ENCODE measurements at regions not wholly inside any gene's neighbourhood (a gene's known extent, or its start where the extent isn't known, plus 50 kb on each side); places are given as distances from the start of the nearest gene placed in this dataset.

DNA sequence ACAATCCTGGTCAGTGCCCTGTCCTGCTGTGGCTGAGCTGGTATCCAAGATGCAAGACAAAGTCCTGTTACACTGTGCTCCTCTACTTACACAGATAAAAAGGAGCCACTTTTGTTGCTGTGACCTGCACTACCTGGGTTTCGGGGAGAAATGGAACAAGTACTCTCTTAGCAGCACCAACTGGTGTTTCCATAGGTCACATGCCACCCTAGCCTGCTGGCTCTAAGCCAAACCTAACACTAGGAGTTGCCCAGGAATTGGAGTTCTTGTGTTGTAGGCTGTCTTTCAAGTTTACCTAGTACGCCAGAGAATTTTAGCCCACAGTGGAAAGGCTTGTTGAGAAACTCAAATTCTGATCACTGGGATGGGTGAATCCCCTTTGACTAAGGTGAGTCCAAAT is 727.4 kb downstream of the FAM133A start:
- TF ChIP-seq, protein P1, sequence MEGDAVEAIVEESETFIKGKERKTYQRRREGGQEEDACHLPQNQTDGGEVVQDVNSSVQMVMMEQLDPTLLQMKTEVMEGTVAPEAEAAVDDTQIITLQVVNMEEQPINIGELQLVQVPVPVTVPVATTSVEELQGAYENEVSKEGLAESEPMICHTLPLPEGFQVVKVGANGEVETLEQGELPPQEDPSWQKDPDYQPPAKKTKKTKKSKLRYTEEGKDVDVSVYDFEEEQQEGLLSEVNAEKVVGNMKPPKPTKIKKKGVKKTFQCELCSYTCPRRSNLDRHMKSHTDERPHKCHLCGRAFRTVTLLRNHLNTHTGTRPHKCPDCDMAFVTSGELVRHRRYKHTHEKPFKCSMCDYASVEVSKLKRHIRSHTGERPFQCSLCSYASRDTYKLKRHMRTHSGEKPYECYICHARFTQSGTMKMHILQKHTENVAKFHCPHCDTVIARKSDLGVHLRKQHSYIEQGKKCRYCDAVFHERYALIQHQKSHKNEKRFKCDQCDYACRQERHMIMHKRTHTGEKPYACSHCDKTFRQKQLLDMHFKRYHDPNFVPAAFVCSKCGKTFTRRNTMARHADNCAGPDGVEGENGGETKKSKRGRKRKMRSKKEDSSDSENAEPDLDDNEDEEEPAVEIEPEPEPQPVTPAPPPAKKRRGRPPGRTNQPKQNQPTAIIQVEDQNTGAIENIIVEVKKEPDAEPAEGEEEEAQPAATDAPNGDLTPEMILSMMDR (IDR thresholded peaks at IDR 0.05): no peak
- TF ChIP-seq POLR2A (IDR thresholded peaks at IDR 0.05; ENCODE audit: low read depth) (no peak), POLR2AphosphoS5 (IDR thresholded peaks at IDR 0.05) (no peak), EP300 (IDR thresholded peaks at IDR 0.05) (no peak)
